ENCODE measurements at regions not wholly inside any gene's neighbourhood (a gene's known extent, or its start where the extent isn't known, plus 50 kb on each side); places are given as distances from the start of the nearest gene placed in this dataset.

DNA sequence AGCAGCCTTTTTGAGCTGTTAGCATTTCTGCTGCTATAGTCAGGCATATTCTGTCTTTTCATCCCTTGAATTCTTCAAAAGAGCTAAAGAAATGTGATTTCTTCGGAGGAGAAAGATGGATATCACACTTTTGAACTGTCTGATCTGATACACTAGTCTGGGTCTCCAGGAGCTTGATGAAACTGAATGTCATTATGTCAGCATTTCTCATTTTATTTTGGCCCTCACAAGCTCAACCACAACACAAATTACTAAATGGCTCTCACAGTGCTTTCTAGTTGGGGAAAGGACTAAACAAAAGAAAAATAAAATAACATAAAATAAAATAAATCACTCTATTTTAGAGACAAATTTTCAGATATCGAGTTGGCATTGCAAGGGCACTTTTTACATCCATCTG lies 655.3 kb upstream of the SPANXN1 start:
- Histone ChIP-seq H2BK5ac (ENCODE audit: insufficient read length, low read length) (no peak overlapping the region), H3K4me1 (ENCODE audit: insufficient read depth, low read length) (no peaks in the 10 kb centered on the region), H2BK20ac (ENCODE audit: low read depth, low read length, poor library complexity, severe bottlenecking) (no peak overlapping the region), H3K23me2 (ENCODE audit: insufficient read length, low read depth, low read length, poor library complexity, severe bottlenecking) (no peaks in the 10 kb centered on the region), H2BK12ac (ENCODE audit: insufficient read length, low read depth, low read length) (no peak overlapping the region), H3K23ac (ENCODE audit: insufficient read length, low read depth, low read length) (no peak overlapping the region), H3K4me2 (ENCODE audit: insufficient read depth, insufficient read length, low read length) (no peak overlapping the region), H4K5ac (ENCODE audit: insufficient read length, low read depth, low read length) (no peak overlapping the region), H3K27ac (ENCODE audit: insufficient read length, low read depth, low read length) (no peak overlapping the region), H3K79me1 (ENCODE audit: insufficient read depth, low read depth, low read length, poor library complexity, severe bottlenecking) (no peaks in the 10 kb centered on the region), H3K79me2 (ENCODE audit: insufficient read depth, low read length) (no peaks in the 10 kb centered on the region), H2BK15ac (ENCODE audit: low read depth, low read length) (no peak overlapping the region), H3K4ac (ENCODE audit: low read depth, low read length) (no peak overlapping the region), H3K9me3 (ENCODE audit: control insufficient read depth, low read depth, low read length) (peaks cover 26% of the 10 kb centered on the region), H2AK5ac (ENCODE audit: insufficient read length, low read length) (no peak overlapping the region), H2BK120ac (ENCODE audit: low read depth, low read length, poor library complexity, severe bottlenecking) (no peak overlapping the region), H3T11ph (ENCODE audit: low read length) (no peak overlapping the region), H2AFZ (ENCODE audit: low read length) (no peak overlapping the region), H3K56ac (ENCODE audit: insufficient read length, low read depth, low read length) (no peak overlapping the region), H3K14ac (ENCODE audit: insufficient read depth, low read length) (no peak overlapping the region), H4K8ac (replicated peaks; ENCODE audit: insufficient read length, low read depth, low read length) (no peak overlapping the region), H3K18ac (ENCODE audit: insufficient read length, low read depth, low read length) (no peak overlapping the region), H3K9ac (ENCODE audit: extremely low read depth, insufficient read length, low read length) (no peak overlapping the region), H3K27me3 (ENCODE audit: insufficient read depth, low read length) (no peaks in the 10 kb centered on the region), H4K91ac (ENCODE audit: insufficient read length, low read depth, low read length) (no peak overlapping the region), H4K20me1 (ENCODE audit: control insufficient read depth, insufficient read depth, insufficient read length) (no peaks in the 10 kb centered on the region)
- 0 out of 2 replicates have a peak, but pooled peaks cover 2% of the 10 kb centered on the region for H3K27me3 Mint-ChIP-seq (ENCODE audit: low read depth)
- no peaks in the 10 kb centered on the region for H3K4me1 Mint-ChIP-seq
- TF ChIP-seq, protein P1, sequence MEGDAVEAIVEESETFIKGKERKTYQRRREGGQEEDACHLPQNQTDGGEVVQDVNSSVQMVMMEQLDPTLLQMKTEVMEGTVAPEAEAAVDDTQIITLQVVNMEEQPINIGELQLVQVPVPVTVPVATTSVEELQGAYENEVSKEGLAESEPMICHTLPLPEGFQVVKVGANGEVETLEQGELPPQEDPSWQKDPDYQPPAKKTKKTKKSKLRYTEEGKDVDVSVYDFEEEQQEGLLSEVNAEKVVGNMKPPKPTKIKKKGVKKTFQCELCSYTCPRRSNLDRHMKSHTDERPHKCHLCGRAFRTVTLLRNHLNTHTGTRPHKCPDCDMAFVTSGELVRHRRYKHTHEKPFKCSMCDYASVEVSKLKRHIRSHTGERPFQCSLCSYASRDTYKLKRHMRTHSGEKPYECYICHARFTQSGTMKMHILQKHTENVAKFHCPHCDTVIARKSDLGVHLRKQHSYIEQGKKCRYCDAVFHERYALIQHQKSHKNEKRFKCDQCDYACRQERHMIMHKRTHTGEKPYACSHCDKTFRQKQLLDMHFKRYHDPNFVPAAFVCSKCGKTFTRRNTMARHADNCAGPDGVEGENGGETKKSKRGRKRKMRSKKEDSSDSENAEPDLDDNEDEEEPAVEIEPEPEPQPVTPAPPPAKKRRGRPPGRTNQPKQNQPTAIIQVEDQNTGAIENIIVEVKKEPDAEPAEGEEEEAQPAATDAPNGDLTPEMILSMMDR (conservative IDR thresholded peaks at IDR 0.05) = no peak
- no peak overlapping the region for H3K4me3 Mint-ChIP-seq
- H3K27ac Mint-ChIP-seq = no peak overlapping the region
- H3K36me3 Mint-ChIP-seq (ENCODE audit: insufficient read depth in 1 of 3, low read depth in 3 of 3) = peaks cover 0 to 8% (median 3%) of the 10 kb centered on the region in 3 experiments; a peak in 2 of 7 replicates
- H3K9me3 Mint-ChIP-seq = peaks cover 44 to 45% of the 10 kb centered on the region in 2 experiments
- no peak for DNase-seq
- no CpG with 5 or more reads among the region's 2 CpGs for WGBS (ENCODE audit: extremely low coverage, insufficient read length, low lambda C conversion rate)

Measured in H9 (cell line).